Activated B cell treated with CpG ODN at 0.5 μM for 24 hours (primary cell): ENCODE measurements at regions not wholly inside any gene's neighbourhood (a gene's known extent, or its start where the extent isn't known, plus 50 kb on each side); places are given as distances from the start of the nearest gene placed in this dataset.

ENCODE experiments used
- ATAC-seq: fragments of 200-7000 bp; cut with Tn5 transposase; one replicate; pipeline ENCODE4 v1.10.0; 2021; ENCODE audit warnings: low read depth, mild to moderate bottlenecking, moderate library complexity
- CTCF ChIA-PET: fragments of 350-600 bp; sonication (Branson Sonifier 250); formaldehyde crosslinking; loops from one replicate; lab custom pipeline; 2021; ENCODE audit warnings: antibody characterized with exemption; lab: Charles Lee
- POLR2A ChIA-PET: fragments of 350-600 bp; sonication (Branson Sonifier 250); formaldehyde crosslinking; loops from one replicate; lab custom pipeline; 2021; ENCODE audit warnings: antibody characterized with exemption; lab: Charles Lee
- DNase-seq: peaks from one replicate; pipeline ENCODE4 v3.0.0; 2022
- H3K27ac Mint-ChIP-seq: one replicate; pipeline ENCODE4 v1.8.0; 2020; ENCODE audit warnings: mixed read lengths
- H3K27me3 Mint-ChIP-seq: one replicate; pipeline ENCODE4 v1.8.0; 2021; ENCODE audit warnings: mixed read lengths
- H3K36me3 Mint-ChIP-seq: one replicate; pipeline ENCODE4 v1.8.0; 2021; ENCODE audit warnings: low read depth, mixed read lengths
- H3K4me1 Mint-ChIP-seq: one replicate; pipeline ENCODE4 v1.8.0; 2021; ENCODE audit warnings: mixed read lengths
- H3K4me3 Mint-ChIP-seq: one replicate; pipeline ENCODE4 v1.8.0; 2020; ENCODE audit warnings: mild to moderate bottlenecking, mixed read lengths
- H3K9me3 Mint-ChIP-seq: one replicate; pipeline ENCODE4 v1.8.0; 2020; ENCODE audit warnings: mixed read lengths
- CTCF ChIP-seq: fragments of 200-600 bp; IDR thresholded peaks from one replicate; pipeline ENCODE4 v1.8.0; 2022; ENCODE audit warnings: antibody characterized with exemption, mild to moderate bottlenecking
- intact Hi-C: fragments of 100-400 bp; cut with micrococcal nuclease; formaldehyde crosslinking; loops from one replicate; pipeline ENCODE4 v1.15.1; 2024

GRCh38 chr3:139251529-139251928 lies 92.3 kb upstream of the MRPS22 start:
- intact Hi-C loops: no loop called here
- DNase-seq: no peak
- H3K4me3 Mint-ChIP-seq: no peak overlapping the region
- POLR2A ChIA-PET: no interaction called here
- CTCF ChIA-PET: no interaction called here
- TF ChIP-seq CTCF: no peak
- ATAC-seq: no peak
- H3K27me3 Mint-ChIP-seq: peaks cover 8% of the 10 kb centered on the region
- no peaks in the 10 kb centered on the region for H3K4me1 Mint-ChIP-seq
- H3K27ac Mint-ChIP-seq: no peak overlapping the region
- H3K36me3 Mint-ChIP-seq: no peaks in the 10 kb centered on the region
- no peaks in the 10 kb centered on the region for H3K9me3 Mint-ChIP-seq

GRCh38 chr3:139252719-139253118 lies 91.1 kb upstream of the MRPS22 start:
- no peak for ATAC-seq
- TF ChIP-seq CTCF: no peak
- POLR2A ChIA-PET: no interaction called here
- no peaks in the 10 kb centered on the region for H3K4me1 Mint-ChIP-seq
- H3K4me3 Mint-ChIP-seq: no peak overlapping the region
- no peak for DNase-seq
- CTCF ChIA-PET: no interaction called here
- H3K27me3 Mint-ChIP-seq: peaks cover 9% of the 10 kb centered on the region
- no peaks in the 10 kb centered on the region for H3K36me3 Mint-ChIP-seq
- H3K27ac Mint-ChIP-seq: no peak overlapping the region
- no peaks in the 10 kb centered on the region for H3K9me3 Mint-ChIP-seq
- intact Hi-C loops: no loop called here

DNA sequence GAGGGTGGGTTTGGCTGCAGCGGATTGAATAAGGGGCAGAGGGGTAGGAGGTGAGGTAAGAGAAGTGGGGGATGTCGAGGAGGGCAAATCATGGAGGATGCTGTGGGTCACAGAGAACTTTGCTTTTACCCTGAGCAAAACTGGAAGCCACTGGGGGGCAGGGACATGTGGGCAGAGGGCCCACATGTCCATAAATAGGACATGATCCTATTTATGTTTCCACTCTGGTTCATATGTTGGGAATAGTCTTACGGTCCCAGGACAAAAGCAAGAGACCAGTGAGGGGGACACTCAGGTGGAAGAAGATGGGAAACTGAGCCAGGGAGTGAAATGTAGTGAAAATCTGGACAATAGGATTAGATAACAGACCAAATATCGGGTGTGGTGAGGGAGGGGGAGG lies 85.5 kb upstream of the MRPS22 start:
- no peak for TF ChIP-seq CTCF
- ChIA-PET CTCF (no interaction called here), POLR2A (no interaction called here)
- peaks cover 14% of the 10 kb centered on the region for H3K27me3 Mint-ChIP-seq
- no peaks in the 10 kb centered on the region for H3K36me3 Mint-ChIP-seq
- intact Hi-C loops: no loop called here
- H3K4me3 Mint-ChIP-seq: no peak overlapping the region
- H3K9me3 Mint-ChIP-seq: no peaks in the 10 kb centered on the region
- no peak overlapping the region for H3K27ac Mint-ChIP-seq
- DNase-seq: no peak
- H3K4me1 Mint-ChIP-seq: no peaks in the 10 kb centered on the region
- no peak for ATAC-seq

- no peak for TF ChIP-seq CTCF
- no peak for DNase-seq
- CTCF ChIA-PET: no interaction called here
- H3K4me1 Mint-ChIP-seq: no peaks in the 10 kb centered on the region
- intact Hi-C loops: no loop called here
- peaks cover 14% of the 10 kb centered on the region for H3K27me3 Mint-ChIP-seq
- no peaks in the 10 kb centered on the region for H3K36me3 Mint-ChIP-seq
- no peak for ATAC-seq
- H3K4me3 Mint-ChIP-seq: no peak overlapping the region
- H3K9me3 Mint-ChIP-seq: no peaks in the 10 kb centered on the region
- no peak overlapping the region for H3K27ac Mint-ChIP-seq
- POLR2A ChIA-PET: no interaction called here
These were observed 84.4 kb upstream of the MRPS22 start for GRCh38 chr3:139259398-139259797.

DNA sequence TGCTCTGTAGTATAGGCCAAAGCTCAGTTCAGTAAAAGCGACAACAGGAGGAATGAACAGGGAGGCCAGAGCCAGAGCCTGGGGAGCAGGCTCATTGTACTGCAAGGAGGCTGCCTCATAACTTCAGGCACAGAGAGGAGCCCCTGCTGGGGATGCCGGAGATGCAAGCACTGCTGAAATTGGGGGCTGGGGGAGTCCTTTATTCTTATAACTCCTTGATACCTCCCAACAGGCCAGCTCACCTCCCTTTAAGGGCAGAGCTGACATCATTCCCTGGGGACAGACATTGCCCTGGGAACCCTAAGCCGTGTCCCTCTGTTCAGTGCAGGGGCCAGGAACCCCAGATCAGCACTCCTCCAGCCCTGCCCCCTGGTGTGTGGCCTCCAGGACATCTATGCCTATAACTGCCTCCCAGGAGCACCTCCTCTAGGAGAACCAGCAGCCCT lies 83.8 kb upstream of the MRPS22 start:
- no peaks in the 10 kb centered on the region for H3K9me3 Mint-ChIP-seq
- CTCF ChIA-PET: no interaction called here
- H3K27ac Mint-ChIP-seq: no peak overlapping the region
- no peaks in the 10 kb centered on the region for H3K4me1 Mint-ChIP-seq
- POLR2A ChIA-PET: no interaction called here
- intact Hi-C loops: no loop called here
- no peak for ATAC-seq
- no peak overlapping the region for H3K4me3 Mint-ChIP-seq
- peaks cover 14% of the 10 kb centered on the region for H3K27me3 Mint-ChIP-seq
- H3K36me3 Mint-ChIP-seq: no peaks in the 10 kb centered on the region
- DNase-seq: no peak
- TF ChIP-seq CTCF: no peak
